Thymus (tissue), 11 donors: ENCODE measurements at regions not wholly inside any gene's neighbourhood (a gene's known extent, or its start where the extent isn't known, plus 50 kb on each side); places are given as distances from the start of the nearest gene placed in this dataset.

Experiments
- DNase-seq, 9 donors: peaks; one replicate each; pipeline ENCODE4 v3.0.0-alpha.2; 2013; ENCODE audit warnings: low spot score in 9 of 9, low read depth in 6 of 9, missing footprints in 1 of 9
- H3K27ac ChIP-seq, 2 donors: one replicate each; pipeline ENCODE4 v1.5.1; 2013; ENCODE audit warnings: control low read depth in 1 of 2, low read depth in 1 of 2, low read length in 1 of 2, mild to moderate bottlenecking in 1 of 2, moderate library complexity in 1 of 2
- H3K27me3 ChIP-seq, 2 donors: one replicate each; pipeline ENCODE4 v1.5.1; 2013; ENCODE audit warnings: low read length in 1 of 2; ENCODE audit not compliant: control insufficient read depth in 2 of 2, insufficient read depth in 1 of 2
- H3K36me3 ChIP-seq, 2 donors: one replicate each; pipeline ENCODE4 v1.5.1; 2013; ENCODE audit warnings: low read length in 1 of 2, mild to moderate bottlenecking in 1 of 2, moderate library complexity in 1 of 2; ENCODE audit not compliant: control insufficient read depth in 2 of 2, insufficient read depth in 2 of 2
- H3K4me1 ChIP-seq, 2 donors: one replicate each; pipeline ENCODE4 v1.5.1; 2013; ENCODE audit warnings: low read length in 2 of 2; ENCODE audit not compliant: control insufficient read depth in 2 of 2, insufficient read depth in 2 of 2
- H3K4me3 ChIP-seq, 2 donors: one replicate each; pipeline ENCODE4 v1.5.1; 2013; ENCODE audit warnings: low read length in 2 of 2, control low read depth in 1 of 2, mild to moderate bottlenecking in 1 of 2
- H3K9me3 ChIP-seq, 2 donors: one replicate each; pipeline ENCODE4 v1.5.1; 2013; ENCODE audit warnings: low read length in 1 of 2, mild to moderate bottlenecking in 1 of 2; ENCODE audit not compliant: control insufficient read depth in 2 of 2, insufficient read depth in 1 of 2
- WGBS: extraction: QIAGEN DNeasy Blood & Tissue Kit; methylation state at CpG from one replicate; pipeline ENCODE4 v1.1.7; 2013; 5-methylcytosine and 5-hydroxymethylcytosine counted together
- donor health status: healthy.

DNA sequence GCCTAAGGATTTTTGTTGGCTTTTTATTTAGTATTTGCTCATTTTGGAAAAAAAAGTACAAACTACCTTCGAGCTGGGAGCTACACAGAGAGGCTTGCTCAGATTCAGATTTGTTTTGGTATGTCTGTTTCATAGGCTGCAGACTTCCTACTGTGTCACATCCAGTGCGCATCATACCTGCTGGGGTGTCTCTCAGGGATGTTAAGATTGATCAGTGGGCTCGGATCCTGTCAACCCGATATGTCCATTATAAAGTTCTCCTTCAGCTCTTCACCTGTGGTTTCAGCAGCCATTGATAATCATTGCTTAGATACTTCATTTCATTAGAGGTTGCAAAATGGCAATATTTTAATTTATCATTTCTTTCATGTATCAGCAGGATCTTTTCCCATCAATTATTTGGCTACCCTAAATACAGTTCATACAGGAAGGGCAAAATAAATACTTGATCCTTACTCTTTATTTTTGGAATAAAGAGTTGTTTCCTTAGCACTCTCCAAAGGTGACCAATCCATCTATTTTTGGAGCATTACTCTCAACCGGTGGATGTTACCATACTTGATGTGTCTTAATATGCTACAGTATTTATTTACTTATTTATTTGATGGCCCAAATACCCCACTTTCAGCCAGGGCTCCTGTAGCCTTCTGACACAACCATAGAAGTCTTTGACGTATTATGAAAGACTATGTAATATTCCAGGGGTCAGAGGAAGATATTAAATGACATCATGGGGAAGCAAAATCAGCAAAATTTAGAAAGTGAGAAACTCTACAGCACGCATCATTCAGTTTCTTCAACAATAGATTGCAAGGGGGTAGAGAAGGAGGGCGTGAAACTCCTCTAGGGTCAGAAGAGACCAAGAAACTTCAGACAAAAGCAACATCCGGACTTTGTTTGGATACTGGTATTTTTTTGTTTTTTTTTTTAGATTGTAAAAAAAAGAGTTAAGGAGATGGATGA is 55.3 kb upstream of the HNRNPU start:
- no peaks in the 10 kb centered on the region for H3K9me3 ChIP-seq
- peaks cover 0 to 9% of the 10 kb centered on the region in 2 donors for H3K4me1 ChIP-seq
- 89% methylated on average over 9 of the region's 9 CpGs for WGBS
- H3K27ac ChIP-seq: no peak overlapping the region
- no peaks in the 10 kb centered on the region for H3K27me3 ChIP-seq
- DNase-seq: no peak
- no peaks in the 10 kb centered on the region for H3K36me3 ChIP-seq
- H3K4me3 ChIP-seq: peak overlapping the region; percentile 42 to 51

DNA sequence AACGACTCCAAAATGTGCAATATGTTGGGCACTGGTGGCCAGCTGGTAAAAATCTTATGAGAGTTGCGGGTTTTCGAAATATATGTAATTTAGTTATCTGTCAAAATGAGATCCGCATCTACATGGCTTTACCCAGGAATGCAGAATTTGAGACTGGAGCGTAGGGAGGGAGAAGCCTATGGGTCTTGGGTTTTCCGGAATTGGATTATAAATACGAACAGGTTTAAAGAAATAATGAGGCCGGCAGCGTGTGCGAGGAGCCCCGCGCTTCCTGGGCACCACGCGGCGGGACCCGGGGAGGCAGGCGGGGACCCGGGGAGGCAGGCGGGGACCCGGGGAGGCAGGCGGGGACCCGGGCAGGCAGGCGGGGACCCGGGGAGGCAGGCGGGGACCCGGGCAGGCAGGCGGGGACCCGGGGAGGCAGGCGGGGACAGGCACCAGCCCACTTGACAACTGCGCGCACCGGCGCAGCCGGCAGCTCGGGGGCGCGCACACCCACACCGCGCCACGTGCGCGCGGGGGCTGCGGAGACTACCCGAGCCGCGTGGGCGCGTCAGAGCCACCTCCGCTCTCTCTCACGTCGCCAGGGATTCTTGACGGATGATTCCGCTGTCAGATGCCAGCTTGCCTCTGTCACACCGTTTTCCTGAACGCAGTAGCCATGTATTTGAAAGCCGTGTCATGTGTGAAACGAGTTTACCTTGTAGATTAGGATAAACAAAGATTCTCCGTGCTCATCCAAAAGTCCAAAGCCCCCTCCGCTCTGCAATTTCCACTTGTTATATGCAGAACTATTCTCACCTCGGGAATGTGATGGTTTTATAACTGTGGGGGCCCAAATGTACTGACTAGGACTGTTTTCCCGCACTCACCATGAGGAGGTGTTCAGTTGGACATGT is 54.3 kb upstream of the HNRNPU start:
- peak overlapping the region in 1 of 2 donors; percentile 8 for H3K27ac ChIP-seq
- DNase-seq: peak; percentile 24 to 83 (median 49)

DNA sequence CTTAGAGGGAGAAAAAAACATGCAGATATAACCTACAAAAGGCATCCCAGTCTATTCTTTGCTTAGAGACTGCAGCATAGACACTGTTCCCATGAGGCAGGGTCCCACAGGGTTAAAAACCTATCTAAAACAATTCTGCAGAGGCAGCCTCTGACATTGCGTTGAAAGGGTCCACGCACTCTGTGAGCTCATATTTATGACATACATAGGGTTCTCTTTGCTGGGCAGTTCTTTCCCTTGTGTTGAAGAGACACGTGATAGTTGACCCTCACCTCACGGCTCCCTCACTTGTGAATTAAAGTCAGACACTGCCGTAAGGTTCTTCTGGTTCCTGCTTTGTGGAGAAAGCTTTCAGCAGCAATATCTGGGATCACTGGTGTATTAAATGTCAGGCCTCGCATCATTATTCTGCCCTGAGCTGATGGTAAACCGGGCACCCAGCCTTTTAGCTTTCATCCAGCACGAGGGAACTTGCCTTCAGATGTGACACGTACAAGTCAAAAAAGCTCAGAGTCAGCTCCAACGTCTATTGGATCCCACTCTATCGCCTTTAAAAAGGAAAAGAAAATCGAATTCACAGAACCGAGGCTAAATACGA is 52.8 kb upstream of the HNRNPU start:
- no peaks in the 10 kb centered on the region for H3K27me3 ChIP-seq
- 94% methylated on average over 14 of the region's 14 CpGs for WGBS
- no peak overlapping the region for H3K27ac ChIP-seq
- peaks cover 0 to 9% of the 10 kb centered on the region in 2 donors for H3K4me1 ChIP-seq
- no peaks in the 10 kb centered on the region for H3K9me3 ChIP-seq
- H3K4me3 ChIP-seq: no peak overlapping the region
- no peaks in the 10 kb centered on the region for H3K36me3 ChIP-seq
- DNase-seq: no peak

More for the DNA sequence above, 54.3 kb upstream of the HNRNPU start:
- no peaks in the 10 kb centered on the region for H3K27me3 ChIP-seq
- H3K4me1 ChIP-seq: peaks cover 0 to 9% of the 10 kb centered on the region in 2 donors
- H3K4me3 ChIP-seq: peak overlapping the region; percentile 42 to 51
- no peaks in the 10 kb centered on the region for H3K36me3 ChIP-seq
- no peaks in the 10 kb centered on the region for H3K9me3 ChIP-seq
- WGBS: 5% methylated on average over 62 of the region's 62 CpGs

DNA sequence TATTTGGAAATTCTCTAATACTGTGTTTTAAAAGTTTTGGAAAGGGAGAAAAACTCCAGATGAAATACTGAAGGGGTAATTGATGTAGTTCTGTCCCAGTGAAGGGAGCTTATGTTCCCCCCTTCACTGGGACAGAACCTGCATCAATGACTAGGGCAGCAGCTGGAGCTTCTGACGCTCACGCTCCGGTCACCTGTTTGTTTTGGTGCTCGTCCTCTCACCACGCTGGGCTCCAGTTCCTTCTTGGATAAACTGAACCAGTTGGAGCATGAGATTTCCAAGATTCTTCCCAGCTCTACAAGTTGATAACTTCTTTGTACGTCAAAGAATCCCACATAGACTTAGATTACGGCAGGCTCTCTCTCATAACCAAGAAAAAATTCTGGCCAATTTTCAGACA is 51.4 kb upstream of the HNRNPU start:
- H3K27ac ChIP-seq: no peak overlapping the region
- H3K27me3 ChIP-seq: no peaks in the 10 kb centered on the region
- H3K4me1 ChIP-seq: peaks cover 0 to 9% of the 10 kb centered on the region in 2 donors
- no peak for DNase-seq
- no peak overlapping the region for H3K4me3 ChIP-seq
- no peaks in the 10 kb centered on the region for H3K9me3 ChIP-seq
- WGBS: 97% methylated on average over 7 of the region's 7 CpGs
- no peaks in the 10 kb centered on the region for H3K36me3 ChIP-seq

DNA sequence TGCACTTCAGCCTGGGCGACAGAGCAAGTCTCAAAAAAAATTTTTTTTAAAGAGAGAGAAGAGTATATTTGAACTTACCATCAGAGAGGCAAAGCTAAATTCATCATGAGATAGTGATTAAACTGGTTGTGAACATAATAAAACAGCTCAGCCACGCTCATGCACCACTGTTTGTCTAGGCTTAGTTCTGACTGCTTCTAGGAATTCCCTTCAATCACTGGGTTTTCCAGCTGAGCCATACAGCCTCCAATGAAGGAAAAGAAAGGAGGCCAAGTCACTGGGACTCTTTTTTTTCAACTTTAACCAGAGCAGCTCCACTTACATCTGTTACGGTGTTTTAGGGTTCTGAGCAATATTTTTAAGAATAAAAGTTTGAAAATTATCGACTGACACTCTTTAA is 50.4 kb upstream of the HNRNPU start:
- no peak for DNase-seq
- no peaks in the 10 kb centered on the region for H3K9me3 ChIP-seq
- 97% methylated on average over 4 of the region's 4 CpGs for WGBS
- no peak overlapping the region for H3K4me3 ChIP-seq
- H3K4me1 ChIP-seq: peaks cover 0 to 9% of the 10 kb centered on the region in 2 donors
- H3K27me3 ChIP-seq: no peaks in the 10 kb centered on the region
- H3K27ac ChIP-seq: no peak overlapping the region
- H3K36me3 ChIP-seq: no peaks in the 10 kb centered on the region
